Activated CD8-positive, alpha-beta memory T cell treated with anti-CD3 and anti-CD28 coated beads for 4 hours (primary cell): ENCODE measurements at regions not wholly inside any gene's neighbourhood (a gene's known extent, or its start where the extent isn't known, plus 50 kb on each side); places are given as distances from the start of the nearest gene placed in this dataset.
"Not testable (repeated sequence)": the region's sequence is repeated elsewhere in the genome, so short reads cannot be mapped to it uniquely, and the experiment has no call there.

Source experiments
- DNase-seq, 2 donors: peaks; one replicate each; pipeline ENCODE4 v3.0.0-alpha.2; 2020; ENCODE audit warnings: low read depth in 2 of 2

DNA sequence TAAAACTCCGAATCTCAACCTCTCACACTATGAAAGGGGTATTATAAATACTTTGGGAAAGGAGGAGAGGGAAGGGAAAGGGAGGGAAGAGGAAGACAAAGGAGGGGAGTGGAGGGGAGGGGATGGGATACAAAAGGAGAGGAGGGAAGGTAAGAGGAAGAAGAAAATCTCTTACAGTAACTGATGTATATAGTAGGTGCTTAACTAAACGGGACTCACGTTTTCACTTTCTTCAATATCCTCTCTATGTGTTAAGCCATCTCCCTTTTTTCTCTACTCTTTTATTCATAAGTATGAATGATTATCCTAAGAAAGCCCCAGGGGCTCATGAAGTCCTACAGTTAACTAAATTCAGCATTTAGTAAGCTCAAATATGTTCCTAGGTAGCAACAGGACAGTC, 729.6 kb upstream of the NR2F2 start:
- no peak for DNase-seq

DNA sequence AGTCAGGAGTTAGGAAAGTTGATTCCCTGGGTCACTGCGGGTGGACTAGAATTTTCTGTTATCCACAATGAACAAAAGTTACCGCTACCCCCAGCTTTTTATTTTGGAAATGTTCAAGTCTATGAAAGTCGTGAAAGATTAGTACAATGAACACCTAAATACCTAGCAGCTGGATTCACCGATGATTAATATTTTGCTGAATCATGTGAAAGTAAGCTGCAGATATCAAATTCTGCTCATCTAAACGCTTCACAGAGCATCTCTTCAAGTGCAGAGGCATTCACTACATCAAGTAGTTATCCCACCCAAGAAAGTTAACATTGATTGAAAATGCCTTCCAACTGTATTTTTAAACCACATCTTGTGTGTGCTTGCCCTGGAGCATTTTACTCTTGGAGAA, 729.0 kb upstream of the NR2F2 start:
- no peak for DNase-seq

DNA sequence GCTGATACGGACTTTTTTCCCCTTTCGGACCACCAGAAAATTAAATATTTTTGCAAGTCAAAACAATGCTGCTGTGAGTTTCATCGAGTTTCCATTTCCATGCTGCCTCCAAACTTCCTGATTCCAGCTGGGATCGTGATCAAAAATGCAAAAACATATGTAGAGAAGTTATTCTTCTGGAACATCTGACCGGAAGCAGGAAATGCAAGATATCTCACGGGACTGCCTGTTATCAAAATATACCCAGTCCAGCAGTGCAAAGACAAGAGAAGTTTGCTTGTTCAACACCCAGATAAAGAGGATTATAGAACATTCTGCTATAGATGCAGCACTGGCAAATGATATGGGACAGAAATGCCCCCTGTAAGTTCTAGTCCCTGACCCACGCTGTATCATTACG, 726.7 kb upstream of the NR2F2 start:
- no peak for DNase-seq

DNA sequence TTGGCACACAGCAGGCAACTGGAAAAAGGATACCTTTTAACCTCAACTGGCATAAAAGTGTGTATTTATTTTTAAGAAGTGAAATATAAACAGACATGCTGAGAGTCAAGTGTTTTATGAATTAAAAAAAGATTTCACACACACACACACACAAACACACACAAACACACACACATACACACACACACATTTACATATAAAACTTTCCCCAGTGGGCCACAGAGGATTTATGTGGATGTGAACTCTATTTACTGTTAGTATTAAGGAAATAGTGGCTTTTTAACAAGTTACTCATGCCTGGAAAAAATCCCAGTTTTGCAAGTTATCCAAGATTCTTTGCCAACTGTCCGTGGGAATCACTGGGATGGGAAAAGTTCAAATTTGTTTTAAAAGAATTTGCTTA, 725.9 kb upstream of the NR2F2 start:
- DNase-seq: no peak

DNA sequence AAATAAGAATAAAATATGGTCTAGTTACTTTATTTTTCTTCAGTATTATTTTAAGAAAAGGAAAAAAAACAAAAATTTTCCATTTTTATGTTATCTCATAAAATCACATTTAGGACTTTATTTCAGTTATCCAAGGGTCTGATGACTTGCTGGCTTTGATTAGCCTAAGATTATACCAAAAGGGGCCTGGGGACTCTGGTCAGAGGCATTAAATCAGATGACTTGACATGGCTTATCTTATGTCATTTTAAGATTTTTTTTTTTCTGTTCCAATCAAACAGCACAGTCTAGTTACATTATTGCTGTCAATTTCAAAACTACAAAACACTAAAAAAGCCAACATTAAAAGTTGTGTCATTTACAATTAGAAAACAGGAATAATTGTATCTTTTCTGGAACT, 725.4 kb upstream of the NR2F2 start:
- DNase-seq: no peak

DNA sequence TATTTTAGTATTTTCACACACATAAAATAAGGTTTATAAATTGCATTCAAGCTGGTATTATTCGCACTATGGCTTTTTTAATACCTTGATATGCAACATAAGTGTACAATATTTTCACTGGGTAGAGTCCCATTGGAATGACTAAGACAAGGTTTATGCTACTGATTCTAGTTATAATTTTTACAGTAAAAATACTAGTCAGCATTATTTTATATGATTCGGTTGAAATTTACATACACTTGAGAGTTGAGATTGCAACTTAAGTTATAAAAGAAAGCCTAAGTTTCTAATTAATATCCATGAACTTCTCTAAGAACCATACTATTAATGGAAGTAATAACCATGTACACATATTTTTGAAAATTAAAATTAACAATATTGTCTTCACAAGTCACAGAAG, 723.9 kb upstream of the NR2F2 start:
- no peak for DNase-seq

DNA sequence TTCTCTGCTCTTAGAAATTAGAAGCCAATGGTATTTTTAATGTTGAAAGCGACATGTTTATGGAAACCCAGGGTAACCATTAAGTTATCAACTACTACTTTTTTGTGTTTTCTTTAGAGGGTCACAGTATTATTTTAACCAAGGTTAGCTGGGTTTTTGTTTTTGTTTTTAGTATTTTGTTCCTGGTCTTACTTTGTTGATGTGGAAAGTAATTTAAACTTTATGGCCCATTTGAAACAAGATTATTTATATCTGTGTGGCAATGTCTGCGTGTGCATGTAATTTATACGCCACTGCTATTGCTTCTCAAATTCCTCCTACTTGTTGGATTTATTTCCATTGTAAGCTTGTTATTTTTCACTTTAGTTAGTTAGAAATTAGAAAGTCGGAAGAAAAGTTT, 722.1 kb upstream of the NR2F2 start:
- DNase-seq: no peak

DNA sequence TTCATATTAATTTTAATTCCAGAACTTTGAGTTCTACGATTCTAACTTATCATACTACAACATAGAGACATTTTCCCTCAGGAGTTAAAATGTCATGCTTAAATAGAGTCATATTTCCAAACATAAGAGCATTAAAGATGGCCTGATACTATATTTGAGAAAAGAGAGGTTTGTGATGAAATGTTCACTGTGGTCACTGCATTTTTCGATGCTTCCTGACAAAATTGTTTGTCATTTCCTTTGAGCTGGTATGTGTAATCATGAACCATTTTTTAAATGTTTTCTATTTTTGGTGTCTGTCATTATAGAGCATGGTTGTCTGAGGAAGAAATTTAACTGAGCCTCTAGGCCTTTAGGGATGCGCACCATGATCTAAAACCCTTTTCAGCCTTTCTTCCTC, 721.4 kb upstream of the NR2F2 start:
- DNase-seq: no peak

DNA sequence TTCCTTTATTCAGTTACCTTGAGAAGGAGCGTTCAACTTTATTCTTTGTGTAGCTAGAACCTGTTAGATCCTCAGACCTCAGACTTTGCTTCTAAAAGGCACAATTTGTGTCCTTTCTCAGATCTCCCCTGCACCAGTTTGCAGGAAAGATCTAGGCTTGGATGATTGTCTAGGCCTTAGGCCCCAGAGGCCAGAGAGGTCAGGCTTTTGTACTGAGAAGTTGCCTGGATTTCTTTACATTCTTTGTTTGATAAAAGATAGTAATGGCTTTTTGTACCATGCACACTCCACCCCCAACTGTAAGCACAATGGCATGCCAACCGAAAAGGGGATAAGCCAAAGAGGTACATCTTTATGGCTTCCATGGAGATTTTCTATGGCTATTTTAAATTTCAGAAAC, 719.6 kb upstream of the NR2F2 start:
- no peak for DNase-seq

DNA sequence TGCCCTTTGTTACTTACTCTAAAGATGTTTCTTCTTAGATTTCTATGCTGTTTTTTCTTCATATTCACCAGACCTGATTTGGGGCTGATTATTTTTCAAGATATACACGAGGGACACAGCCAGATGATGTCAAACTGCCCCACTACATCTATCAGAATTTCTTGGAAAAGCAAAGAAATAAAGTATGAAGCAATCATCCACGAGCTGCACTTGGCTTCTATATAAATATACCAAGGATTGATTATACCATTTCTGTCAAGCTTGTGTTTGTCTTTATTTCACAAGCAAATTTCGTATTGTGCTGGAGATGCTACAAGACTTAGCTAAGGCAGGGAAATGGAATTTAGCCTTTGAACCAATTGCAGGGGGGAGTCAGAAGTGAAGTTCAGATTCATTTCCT, 715.1 kb upstream of the NR2F2 start:
- no peak for DNase-seq

DNA sequence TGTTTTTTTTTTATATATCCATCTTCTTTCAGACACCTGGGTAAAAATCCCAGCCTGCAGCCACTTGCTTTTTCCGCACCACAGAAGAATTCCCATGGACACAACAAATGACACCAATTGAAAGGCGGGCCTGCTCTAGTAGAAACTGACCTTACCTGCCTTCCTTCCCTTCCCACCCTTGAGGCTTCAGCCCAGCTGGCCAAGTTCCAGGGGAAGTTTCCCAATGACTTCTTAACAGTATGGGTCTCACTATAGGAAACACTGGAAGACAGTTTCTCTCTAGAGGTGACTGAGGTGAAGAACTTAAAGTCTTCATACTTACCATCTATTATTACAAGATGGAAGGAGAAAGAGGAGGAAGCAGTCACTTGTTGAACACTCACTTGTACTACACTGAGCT, 714.2 kb upstream of the NR2F2 start:
- DNase-seq: no peak

DNA sequence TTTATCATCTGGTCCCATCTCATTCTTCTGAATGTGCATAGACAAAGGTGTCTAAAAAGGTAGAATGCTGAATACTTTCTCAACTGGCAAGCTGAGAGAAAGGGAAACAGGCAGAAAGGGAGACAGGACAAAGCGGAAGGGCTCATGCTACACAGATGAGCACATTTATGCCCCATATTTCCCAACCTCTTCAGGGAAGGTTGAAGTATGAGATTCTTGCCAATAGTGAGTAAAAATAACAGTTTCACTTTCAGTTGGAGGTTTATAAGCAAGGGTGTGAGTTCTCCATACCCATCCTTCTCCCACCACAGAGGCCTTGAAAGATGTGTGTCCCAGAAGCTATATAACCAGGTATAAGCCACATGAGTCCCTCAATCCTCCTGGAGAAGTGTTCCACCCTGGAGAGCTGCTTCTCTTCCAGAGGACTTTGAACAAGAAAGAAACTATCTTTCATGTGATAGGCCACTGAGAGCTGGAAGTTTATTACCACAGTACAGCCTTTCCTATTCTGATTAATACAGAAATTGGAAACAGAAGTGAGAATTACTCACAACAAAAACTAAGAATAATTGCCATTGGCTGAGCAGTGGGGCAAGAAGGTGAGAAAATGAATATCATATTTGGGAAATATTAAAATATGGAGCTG, 709.4 kb upstream of the NR2F2 start:
- no peak for DNase-seq

DNA sequence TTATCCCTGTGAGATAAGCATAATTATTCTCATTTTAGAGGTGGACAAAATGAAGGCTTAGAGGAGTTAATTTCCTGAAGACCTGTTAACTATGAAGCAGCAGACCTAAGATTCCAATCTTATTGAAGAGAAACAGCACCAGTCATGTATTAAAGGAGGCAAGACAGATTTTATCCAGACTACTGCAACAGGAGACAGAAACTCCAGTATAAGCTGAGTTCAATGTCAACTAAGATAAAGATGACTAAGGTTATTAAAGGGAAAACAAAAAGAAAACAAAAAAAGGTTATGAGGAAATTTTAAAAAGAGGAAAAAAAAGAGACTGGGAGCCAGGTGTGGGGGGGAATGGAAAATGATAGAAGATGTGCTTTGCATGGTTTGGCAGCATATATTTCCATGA, 707.7 kb upstream of the NR2F2 start:
- no peak for DNase-seq

DNA sequence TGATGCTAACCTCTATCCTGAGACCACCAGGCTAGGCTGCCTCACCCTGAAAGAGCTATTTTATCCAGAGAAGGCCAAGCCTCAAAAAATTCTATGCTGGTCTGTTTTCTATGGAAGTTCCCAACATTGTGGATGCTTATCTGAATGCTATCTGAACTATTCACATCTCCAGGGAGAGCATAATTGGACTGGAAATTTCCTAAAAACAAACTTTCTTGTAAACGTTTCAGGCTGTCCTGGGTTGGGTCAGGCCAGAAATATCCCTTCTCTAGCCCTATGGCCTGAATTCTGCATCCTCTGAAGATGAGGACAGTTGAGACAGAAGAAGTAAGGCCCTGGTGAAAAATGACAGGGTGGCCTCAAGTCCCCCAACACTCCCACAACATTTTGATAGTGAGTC, 706.4 kb upstream of the NR2F2 start:
- DNase-seq: no peak

DNA sequence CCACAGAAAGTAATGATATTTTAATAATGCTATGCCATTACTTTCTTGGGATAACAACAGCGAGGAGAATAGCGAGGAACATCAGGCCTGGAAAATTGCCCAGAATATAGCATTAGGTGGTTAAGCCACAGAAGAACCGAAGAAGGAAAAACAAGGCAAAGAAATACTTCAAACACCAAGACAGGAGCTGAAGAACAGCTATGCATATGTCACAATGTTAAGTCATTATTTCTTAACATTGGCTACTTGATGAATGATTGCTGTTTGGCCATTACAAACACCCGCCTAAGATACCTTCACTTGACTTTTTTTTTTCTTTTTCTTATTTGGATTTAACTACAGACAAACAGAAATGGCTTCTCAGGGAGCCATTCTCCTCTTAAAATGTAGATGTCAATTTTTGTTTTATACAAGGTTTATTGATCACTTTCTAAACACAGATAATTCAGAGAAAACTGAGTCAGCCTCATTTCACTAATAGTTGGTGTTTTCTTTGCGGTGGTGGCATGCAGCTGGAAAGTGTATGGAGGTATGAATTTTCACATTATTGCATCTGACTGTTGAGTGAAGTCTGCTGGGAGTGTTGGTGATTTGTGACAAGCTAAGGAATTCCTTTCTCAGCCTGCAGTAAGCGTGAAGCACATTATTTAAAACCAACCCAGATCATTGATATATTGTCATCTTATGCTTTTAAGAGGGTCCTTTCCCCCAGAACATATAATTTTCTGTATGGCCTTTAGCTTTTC, 705.7 kb upstream of the NR2F2 start:
- no peak for DNase-seq

DNA sequence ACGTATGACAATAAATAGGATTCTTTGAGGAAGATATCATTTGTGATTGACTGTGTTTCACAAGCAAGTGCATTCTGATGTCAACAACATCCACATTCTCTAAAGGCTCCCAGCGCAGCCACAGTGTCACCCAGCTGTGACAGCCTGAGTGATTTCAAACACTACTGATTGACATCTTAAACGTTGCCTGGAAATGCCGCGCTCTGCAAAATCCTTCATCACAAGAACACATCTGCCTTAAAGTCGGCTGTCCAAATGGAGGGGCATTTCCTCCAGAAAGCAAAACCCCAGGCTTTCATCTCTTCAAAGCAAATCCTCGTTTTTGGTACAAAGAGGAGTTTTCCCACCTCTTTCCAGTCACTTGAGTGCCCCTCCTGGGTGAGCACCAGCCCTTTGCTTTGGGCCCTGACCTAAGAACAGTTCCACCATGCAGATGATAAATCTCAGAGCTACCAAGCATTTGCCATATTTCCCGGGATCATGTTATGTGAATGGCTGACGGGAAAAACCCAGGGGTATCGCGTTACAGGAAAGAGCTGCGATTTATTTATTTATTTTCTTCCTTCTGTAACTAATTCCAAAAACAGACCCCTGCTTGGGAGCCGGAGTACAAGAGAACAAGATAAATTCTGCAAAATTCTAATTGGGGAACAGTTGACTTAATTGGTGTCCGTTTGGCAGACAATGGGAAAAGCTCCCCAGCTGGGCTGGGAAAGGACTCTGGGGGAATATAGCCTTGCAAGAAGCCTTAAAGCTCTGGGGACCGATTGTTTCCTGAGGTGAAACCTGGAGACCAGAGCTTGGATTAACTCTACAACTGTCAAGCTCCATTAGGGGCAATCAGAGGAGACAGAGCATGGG, 703.8 kb upstream of the NR2F2 start:
- DNase-seq: no peak

DNA sequence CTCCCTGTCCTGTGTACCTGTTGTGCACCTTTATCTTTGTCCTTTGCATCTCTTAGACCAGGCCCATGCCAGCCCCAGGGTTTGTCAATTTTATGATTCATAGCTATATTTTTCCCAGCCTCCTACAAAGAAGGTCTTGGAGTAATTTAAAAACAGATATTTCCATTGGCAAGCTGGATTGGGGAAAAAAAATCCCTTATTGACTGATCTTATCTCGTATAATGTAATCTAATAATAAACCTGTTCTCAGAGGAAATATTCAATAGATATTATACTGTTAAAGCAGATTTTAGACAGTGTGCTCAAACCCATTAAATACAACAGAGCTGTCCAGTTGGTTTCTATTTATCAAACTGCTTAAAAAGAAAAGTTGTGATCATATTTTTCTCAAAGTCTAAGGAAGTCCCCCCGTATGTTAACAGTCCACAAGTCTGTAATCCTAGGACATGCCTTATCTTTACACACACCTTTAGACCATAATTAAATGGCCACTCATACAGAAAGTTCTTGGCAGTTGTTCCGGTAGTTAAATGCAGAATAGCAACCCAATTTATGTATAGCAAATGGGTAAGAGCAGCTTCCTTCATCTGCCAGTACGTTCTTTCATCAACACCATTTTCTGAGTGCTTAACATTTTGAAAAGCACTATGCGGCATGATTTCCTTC, 700.9 kb upstream of the NR2F2 start:
- DNase-seq: no peak

DNA sequence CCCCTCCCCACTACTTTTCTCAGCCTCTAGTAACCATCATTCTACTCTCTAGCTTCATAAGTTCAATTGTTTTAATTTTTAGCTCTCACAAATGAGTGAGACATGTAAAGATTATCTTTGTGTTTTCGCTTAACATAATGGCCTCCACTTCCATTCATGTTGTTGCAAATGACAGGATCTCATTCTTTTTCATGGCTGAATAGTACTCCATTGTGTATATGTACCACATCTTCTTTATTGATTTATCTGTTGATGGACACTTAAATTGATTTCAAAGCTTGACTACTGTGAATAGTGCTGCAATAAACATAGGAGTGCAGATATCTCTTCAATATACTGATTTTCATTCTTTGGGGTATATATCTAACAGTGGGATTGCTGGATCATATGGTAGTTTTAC, 699.8 kb upstream of the NR2F2 start:
- DNase-seq: no peak

DNA sequence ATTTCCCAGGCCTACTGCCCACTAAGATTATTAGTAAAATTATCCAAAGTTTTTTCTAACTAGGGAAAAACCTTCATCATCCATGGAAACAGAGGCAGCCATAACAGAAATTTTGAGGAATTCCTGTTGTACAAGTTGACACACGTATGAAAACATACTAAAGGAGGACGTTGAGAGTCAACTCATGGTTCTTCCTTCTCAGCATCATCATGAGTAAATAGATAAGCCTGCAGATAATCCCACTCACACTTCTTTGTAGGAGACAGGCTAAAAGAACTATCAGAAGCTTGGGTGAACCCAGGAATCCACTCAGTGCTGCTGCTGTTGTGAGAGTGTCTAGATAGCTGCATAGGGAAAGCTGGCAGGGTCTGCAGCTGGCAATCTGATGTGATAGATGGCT, 694.8 kb upstream of the NR2F2 start:
- no peak for DNase-seq

DNA sequence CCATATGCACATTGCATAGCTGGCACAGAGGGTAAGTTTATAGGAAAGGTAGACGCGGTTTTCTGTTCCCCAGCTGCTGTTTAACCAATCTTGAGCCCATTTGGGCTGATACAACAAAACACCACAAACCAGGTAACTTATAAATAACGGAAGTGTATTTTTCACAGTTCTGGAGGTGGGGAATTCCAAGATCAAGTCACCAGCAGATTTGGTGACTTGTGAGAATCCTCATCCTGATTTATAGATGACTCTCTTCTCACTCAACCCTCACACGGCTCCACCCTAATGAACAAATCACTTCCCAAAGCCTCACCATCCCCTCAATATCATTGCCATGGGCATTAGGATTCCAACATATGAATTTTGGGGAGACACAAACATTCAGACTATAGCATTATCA, 694.4 kb upstream of the NR2F2 start:
- DNase-seq: no peak

DNA sequence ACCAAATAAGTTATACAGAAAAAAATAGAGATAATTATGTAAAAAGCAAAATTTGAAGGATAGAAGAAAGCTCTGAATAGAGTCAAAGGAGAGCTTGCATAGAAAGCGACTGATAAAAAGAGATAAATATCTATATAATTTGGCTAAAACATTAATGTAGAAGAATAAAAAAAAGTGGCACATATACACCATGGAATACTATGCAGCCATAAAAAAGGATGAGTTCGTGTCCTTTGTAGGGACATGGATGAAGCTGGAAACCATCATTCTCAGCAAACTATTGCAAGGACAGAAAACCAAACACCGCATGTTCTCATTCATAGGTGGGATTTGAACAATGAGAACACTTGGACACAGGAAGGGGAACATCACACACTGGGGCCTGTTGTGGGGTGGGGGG, 693.3 kb upstream of the NR2F2 start:
- DNase-seq: not testable (repeated sequence)

DNA sequence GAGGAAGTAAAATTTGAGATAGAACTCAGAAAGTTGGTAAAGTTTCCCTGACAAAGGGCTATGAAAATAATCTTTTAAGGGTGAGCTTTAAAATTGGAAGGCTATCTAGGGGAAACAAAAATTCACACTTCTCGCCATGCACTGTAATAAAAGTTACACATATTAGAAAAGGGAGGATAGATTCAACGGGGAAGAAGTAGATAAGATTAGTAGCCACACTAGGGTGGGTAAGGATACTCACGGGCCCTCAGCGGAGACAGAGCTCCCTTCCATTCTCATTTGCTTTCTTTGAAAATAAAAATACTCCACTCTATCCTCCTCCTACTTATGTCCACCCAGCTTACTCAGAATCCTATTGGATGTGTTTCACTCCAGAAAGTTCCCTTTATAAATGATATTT, 691.3 kb upstream of the NR2F2 start:
- no peak for DNase-seq
